SK-N-SH (cell line): ENCODE measurements at regions not wholly inside any gene's neighbourhood (a gene's known extent, or its start where the extent isn't known, plus 50 kb on each side); places are given as distances from the start of the nearest gene placed in this dataset.

Source experiments
- CTCF ChIA-PET: fragments of 300-600, 350-600 bp; formaldehyde crosslinking; extraction: SDS; loops from one replicate; lab custom pipeline; 2021; lab: Yijun Ruan, JAX
- POLR2A ChIA-PET: fragments of 350-600 bp; sonication (Branson Sonifier 250); formaldehyde crosslinking; extraction: SDS; loops from one replicate; lab custom pipeline; 2020; ENCODE audit warnings: antibody characterized with exemption, inconsistent platforms; lab: Yijun Ruan, JAX
- DNase-seq: peaks from one replicate; pipeline ENCODE4 v3.0.0; 2012
- H2AFZ ChIP-seq: fragments of 200-600 bp; sonication (generic); 2 replicates; pipeline ENCODE4 v1.8.1; 2016; ENCODE audit warnings: antibody characterized with exemption, mild to moderate bottlenecking, low read depth
- H3F3A ChIP-seq: fragments of 200-600 bp; sonication (generic); replicated peaks from 2 replicates; pipeline ENCODE3; 2016; ENCODE audit warnings: antibody characterized with exemption, mild to moderate bottlenecking; ENCODE audit not compliant: insufficient read depth
- H3K27ac ChIP-seq, 2 experiments: fragments of 200-500 bp in 1 of 2; fragments of 200-600 bp in 1 of 2; sonication (Bioruptor generic) in 1 of 2; sonication (generic), shearing (Covaris generic) in 1 of 2; 2 replicates each; pipeline versions ENCODE4 v1.5.1 to v1.6.1; 2014 to 2016; ENCODE audit warnings: low read depth in 2 of 2, inconsistent platforms in 1 of 2, low read length in 1 of 2, mild to moderate bottlenecking in 1 of 2, mixed read lengths in 1 of 2
- H3K27me3 ChIP-seq: fragments of 200-600 bp; sonication (generic), shearing (Covaris generic); 2 replicates; pipeline ENCODE4 v1.6.1; 2016; ENCODE audit warnings: mixed run types; ENCODE audit not compliant: insufficient read depth
- H3K36me3 ChIP-seq, 2 experiments: fragments of 200-500 bp in 1 of 2; fragments of 200-600 bp in 1 of 2; sonication (Bioruptor generic) in 1 of 2; sonication (generic) in 1 of 2; replicated peaks in 1 of 2; 2 replicates each; pipeline versions ENCODE3 to v1.5.1; 2014 to 2016; ENCODE audit warnings: low read length in 1 of 2, mild to moderate bottlenecking in 1 of 2; ENCODE audit not compliant: insufficient read depth in 2 of 2, control insufficient read depth in 1 of 2
- H3K4me1 ChIP-seq, 2 experiments: fragments of 200-500 bp in 1 of 2; fragments of 200-600 bp in 1 of 2; sonication (Bioruptor generic) in 1 of 2; sonication (generic), shearing (Covaris generic) in 1 of 2; 2 replicates each; pipeline versions ENCODE4 v1.5.1 to v1.6.1; 2014 to 2016; ENCODE audit warnings: low read depth in 1 of 2, low read length in 1 of 2, mixed run types in 1 of 2; ENCODE audit not compliant: insufficient read depth in 2 of 2, control insufficient read depth in 1 of 2
- H3K4me2 ChIP-seq: fragments of 200-600 bp; sonication (generic), shearing (Covaris generic); 2 replicates; pipeline ENCODE4 v1.6.1; 2017; ENCODE audit warnings: mixed run types
- H3K4me3 ChIP-seq, 2 experiments: fragments of 200-500 bp in 1 of 2; fragments of 200-600 bp in 1 of 2; sonication (Bioruptor generic) in 1 of 2; sonication (generic), shearing (Covaris generic) in 1 of 2; 2 replicates each; pipeline versions ENCODE4 v1.5.1 to v1.8.1; 2014 to 2016; ENCODE audit warnings: low read depth in 2 of 2, inconsistent platforms in 1 of 2, low read length in 1 of 2, mild to moderate bottlenecking in 1 of 2, mixed read lengths in 1 of 2, moderate library complexity in 1 of 2
- H3K79me2 ChIP-seq: fragments of 200-600 bp; sonication (generic); 2 replicates; pipeline ENCODE4 v1.8.1; 2017; ENCODE audit warnings: mild to moderate bottlenecking; ENCODE audit not compliant: insufficient read depth
- H3K9ac ChIP-seq: fragments of 200-600 bp; sonication (generic); 2 replicates; pipeline ENCODE4 v1.6.1; 2017; ENCODE audit warnings: mixed run types
- H3K9me2 ChIP-seq: fragments of 200-600 bp; sonication (generic); 2 replicates; pipeline ENCODE4 v1.6.1; 2017; ENCODE audit warnings: mixed run types
- H3K9me3 ChIP-seq: fragments of 200-600 bp; sonication (generic); 2 replicates; pipeline ENCODE4 v1.6.1; 2017; ENCODE audit warnings: mixed run types, mild to moderate bottlenecking, moderate library complexity
- H4K20me1 ChIP-seq: fragments of 200-600 bp; sonication (generic); 2 replicates; pipeline ENCODE4 v1.6.1; 2017; ENCODE audit warnings: mild to moderate bottlenecking, mixed run types; ENCODE audit not compliant: insufficient read depth
- CHD2 ChIP-seq: fragments of 150-350 bp; IDR thresholded peaks from 2 replicates; pipeline ENCODE4 v1.6.1; 2018; ENCODE audit warnings: low read length; ENCODE audit not compliant: partially characterized antibody
- ELF1 ChIP-seq: IDR thresholded peaks from 2 replicates; pipeline ENCODE4 v1.4.0; 2012
- FOXM1 ChIP-seq: IDR thresholded peaks from 2 replicates; pipeline ENCODE4 v1.4.0; 2012; ENCODE audit warnings: low read depth, mild to moderate bottlenecking
- GABPA ChIP-seq: IDR thresholded peaks from 2 replicates; pipeline ENCODE4 v1.4.0; 2012; ENCODE audit warnings: low read depth, mild to moderate bottlenecking
- GATA2 ChIP-seq: sonication (generic); formaldehyde crosslinking; IDR thresholded peaks from 2 replicates; pipeline ENCODE4 v1.5.0; 2020; ENCODE audit warnings: mild to moderate bottlenecking, missing genetic modification reagents
- JUND ChIP-seq: IDR thresholded peaks from 2 replicates; pipeline ENCODE4 v1.4.0; 2012
- MEF2A ChIP-seq: IDR thresholded peaks from 2 replicates; pipeline ENCODE4 v1.4.0; 2012; ENCODE audit warnings: low read depth, borderline replicate concordance
- RAD21 ChIP-seq: IDR thresholded peaks from 2 replicates; pipeline ENCODE4 v1.6.1; 2012; ENCODE audit warnings: mild to moderate bottlenecking, low read length
- RCOR1 ChIP-seq: fragments of 150-350 bp; IDR thresholded peaks from 2 replicates; pipeline ENCODE4 v1.6.1; 2017; ENCODE audit warnings: antibody characterized with exemption, low read length
- RFX5 ChIP-seq: IDR thresholded peaks from 2 replicates; pipeline ENCODE4 v1.6.1; 2012; ENCODE audit warnings: mild to moderate bottlenecking, improper control_type of control experiment, low read length
- SIN3A ChIP-seq: IDR thresholded peaks from 2 replicates; pipeline ENCODE4 v1.6.1; 2012; ENCODE audit warnings: low read depth, mild to moderate bottlenecking, low read length, moderate library complexity, borderline replicate concordance
- SMC3 ChIP-seq: IDR thresholded peaks from 2 replicates; pipeline ENCODE4 v1.6.1; 2012; ENCODE audit warnings: low read depth, low read length, improper control_type of control experiment
- TAF1 ChIP-seq: IDR thresholded peaks from 2 replicates; pipeline ENCODE4 v1.6.1; 2012; ENCODE audit warnings: low read depth, mild to moderate bottlenecking, low read length, moderate library complexity, borderline replicate concordance
- TEAD4 ChIP-seq: IDR thresholded peaks from 2 replicates; pipeline ENCODE4 v1.4.0; 2012; ENCODE audit warnings: mild to moderate bottlenecking, borderline replicate concordance; ENCODE audit not compliant: insufficient read depth
- YY1 ChIP-seq: IDR thresholded peaks from 2 replicates; pipeline ENCODE4 v1.4.0; 2012; ENCODE audit warnings: low read depth, mild to moderate bottlenecking
- WGBS: methylation state at CpG from one replicate; pipeline ENCODE4 v1.1.6; 2017; ENCODE audit warnings: low lambda C conversion rate; 5-methylcytosine and 5-hydroxymethylcytosine counted together
- TF ChIP-seq, protein P1 (sequence below): fragments of 150-350 bp; IDR thresholded peaks from 2 replicates; pipeline ENCODE4 v1.6.1; 2017; ENCODE audit warnings: antibody characterized with exemption, low read length, low read depth, borderline replicate concordance
- TF ChIP-seq, protein P2 (sequence below): fragments of 200-600 bp; sonication (generic); IDR thresholded peaks from 2 replicates; pipeline ENCODE4 v1.6.1; 2017; ENCODE audit warnings: antibody characterized with exemption, mild to moderate bottlenecking, moderate library complexity
- TF ChIP-seq, protein P3 (sequence below): IDR thresholded peaks from 2 replicates; pipeline ENCODE4 v1.4.0; 2012; ENCODE audit warnings: low read depth
- TF ChIP-seq, protein P4 (sequence below): IDR thresholded peaks from 2 replicates; pipeline ENCODE4 v1.4.0; 2012; ENCODE audit warnings: low read depth, borderline replicate concordance
- TF ChIP-seq, protein P5 (sequence below): IDR thresholded peaks from 2 replicates; pipeline ENCODE4; 2012

DNA sequence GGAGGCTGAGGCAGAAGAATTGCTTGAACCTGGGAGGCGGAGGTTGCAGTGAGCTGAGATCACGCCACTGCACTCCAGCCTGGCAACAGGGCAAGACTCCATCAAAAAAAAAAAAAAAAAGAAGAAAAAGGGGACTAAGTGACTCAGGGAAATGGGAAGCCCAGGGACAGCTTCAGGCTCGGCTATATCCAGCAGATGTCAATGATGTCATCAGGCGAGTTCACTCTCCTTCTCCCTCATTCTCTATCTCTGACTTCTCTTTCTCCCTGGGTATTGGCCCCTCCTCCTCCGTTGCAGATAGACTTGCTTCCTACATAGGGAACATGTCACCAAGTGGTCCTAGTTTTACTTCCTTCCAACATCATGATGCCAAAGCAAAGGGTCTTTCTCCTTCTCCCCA, 316.8 kb downstream of the TFAP2C start:
- Histone ChIP-seq H3K79me2 (no peaks in the 10 kb centered on the region), H2AFZ (no peak overlapping the region), H3K9me2 (no peaks in the 10 kb centered on the region), H3K4me2 (no peak overlapping the region), H3K4me1 (no peaks in the 10 kb centered on the region), H3K27me3 (peaks cover 40% of the 10 kb centered on the region; the same call in 1 of the 2 replicates), H3K36me3 (no peaks in the 10 kb centered on the region), H3K4me3 (no peak overlapping the region), H3K9ac (no peak overlapping the region), H4K20me1 (no peaks in the 10 kb centered on the region), H3K9me3 (no peaks in the 10 kb centered on the region), H3F3A (no peaks in the 10 kb centered on the region), H3K27ac (no peak overlapping the region)
- ChIA-PET CTCF (no interaction called here), POLR2A (no interaction called here)
- DNase-seq = no peak
- no peak for TF ChIP-seq SIN3A
- TF ChIP-seq TEAD4 = no peak
- no peak for TF ChIP-seq RFX5
- TF ChIP-seq RAD21 = no peak
- TF ChIP-seq FOXM1 = no peak
- no peak for TF ChIP-seq ELF1
- no peak for TF ChIP-seq MEF2A
- TF ChIP-seq CHD2 = no peak
- TF ChIP-seq, protein P1, sequence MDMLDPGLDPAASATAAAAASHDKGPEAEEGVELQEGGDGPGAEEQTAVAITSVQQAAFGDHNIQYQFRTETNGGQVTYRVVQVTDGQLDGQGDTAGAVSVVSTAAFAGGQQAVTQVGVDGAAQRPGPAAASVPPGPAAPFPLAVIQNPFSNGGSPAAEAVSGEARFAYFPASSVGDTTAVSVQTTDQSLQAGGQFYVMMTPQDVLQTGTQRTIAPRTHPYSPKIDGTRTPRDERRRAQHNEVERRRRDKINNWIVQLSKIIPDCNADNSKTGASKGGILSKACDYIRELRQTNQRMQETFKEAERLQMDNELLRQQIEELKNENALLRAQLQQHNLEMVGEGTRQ = no peak
- TF ChIP-seq, protein P2, sequence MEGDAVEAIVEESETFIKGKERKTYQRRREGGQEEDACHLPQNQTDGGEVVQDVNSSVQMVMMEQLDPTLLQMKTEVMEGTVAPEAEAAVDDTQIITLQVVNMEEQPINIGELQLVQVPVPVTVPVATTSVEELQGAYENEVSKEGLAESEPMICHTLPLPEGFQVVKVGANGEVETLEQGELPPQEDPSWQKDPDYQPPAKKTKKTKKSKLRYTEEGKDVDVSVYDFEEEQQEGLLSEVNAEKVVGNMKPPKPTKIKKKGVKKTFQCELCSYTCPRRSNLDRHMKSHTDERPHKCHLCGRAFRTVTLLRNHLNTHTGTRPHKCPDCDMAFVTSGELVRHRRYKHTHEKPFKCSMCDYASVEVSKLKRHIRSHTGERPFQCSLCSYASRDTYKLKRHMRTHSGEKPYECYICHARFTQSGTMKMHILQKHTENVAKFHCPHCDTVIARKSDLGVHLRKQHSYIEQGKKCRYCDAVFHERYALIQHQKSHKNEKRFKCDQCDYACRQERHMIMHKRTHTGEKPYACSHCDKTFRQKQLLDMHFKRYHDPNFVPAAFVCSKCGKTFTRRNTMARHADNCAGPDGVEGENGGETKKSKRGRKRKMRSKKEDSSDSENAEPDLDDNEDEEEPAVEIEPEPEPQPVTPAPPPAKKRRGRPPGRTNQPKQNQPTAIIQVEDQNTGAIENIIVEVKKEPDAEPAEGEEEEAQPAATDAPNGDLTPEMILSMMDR = no peak
- no peak for TF ChIP-seq RCOR1
- TF ChIP-seq, protein P3, sequence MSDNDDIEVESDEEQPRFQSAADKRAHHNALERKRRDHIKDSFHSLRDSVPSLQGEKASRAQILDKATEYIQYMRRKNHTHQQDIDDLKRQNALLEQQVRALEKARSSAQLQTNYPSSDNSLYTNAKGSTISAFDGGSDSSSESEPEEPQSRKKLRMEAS = no peak
- no peak for TF ChIP-seq SMC3
- 8% methylated on average over 5 of the region's 5 CpGs for WGBS

DNA sequence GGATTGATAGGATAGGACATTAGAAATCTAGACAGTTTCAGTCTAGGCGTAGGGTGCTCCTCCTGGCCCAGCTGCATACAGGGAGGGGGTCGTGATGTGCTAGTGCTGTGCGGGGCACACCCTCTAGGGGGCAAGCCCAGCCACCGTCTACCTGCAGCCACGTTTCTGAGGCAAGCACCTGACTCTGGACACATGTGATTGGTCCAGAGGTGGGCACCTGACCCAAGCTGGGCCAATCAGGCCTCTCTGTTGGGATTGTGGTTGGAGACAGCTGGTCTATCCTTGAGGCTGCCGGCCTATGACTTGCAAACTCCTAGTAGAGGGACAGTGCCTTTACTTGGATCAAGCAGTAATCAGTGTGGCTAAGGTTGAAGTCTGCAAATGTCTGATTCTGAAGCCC, 317.1 kb downstream of the BMP7 start:
- Histone ChIP-seq H4K20me1 (no peaks in the 10 kb centered on the region), H3K4me3 (no peak overlapping the region), H3F3A (no peaks in the 10 kb centered on the region), H3K27ac (no peak overlapping the region), H3K4me1 (no peaks in the 10 kb centered on the region), H3K9me3 (no peaks in the 10 kb centered on the region), H3K36me3 (no peaks in the 10 kb centered on the region), H2AFZ (no peak overlapping the region), H3K27me3 (peaks cover 57% of the 10 kb centered on the region), H3K9me2 (no peaks in the 10 kb centered on the region), H3K79me2 (no peaks in the 10 kb centered on the region), H3K4me2 (no peak overlapping the region), H3K9ac (no peak overlapping the region)
- 24% methylated on average over 5 of the region's 6 CpGs for WGBS
- POLR2A ChIA-PET = no interaction called here
- DNase-seq = no peak
- CTCF ChIA-PET = no interaction called here
- TF ChIP-seq, protein P4, sequence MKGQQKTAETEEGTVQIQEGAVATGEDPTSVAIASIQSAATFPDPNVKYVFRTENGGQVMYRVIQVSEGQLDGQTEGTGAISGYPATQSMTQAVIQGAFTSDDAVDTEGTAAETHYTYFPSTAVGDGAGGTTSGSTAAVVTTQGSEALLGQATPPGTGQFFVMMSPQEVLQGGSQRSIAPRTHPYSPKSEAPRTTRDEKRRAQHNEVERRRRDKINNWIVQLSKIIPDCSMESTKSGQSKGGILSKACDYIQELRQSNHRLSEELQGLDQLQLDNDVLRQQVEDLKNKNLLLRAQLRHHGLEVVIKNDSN = no peak
- TF ChIP-seq, protein P2 = no peak
- TF ChIP-seq TAF1 (no peak), FOXM1 (no peak), SMC3 (no peak), GATA2 (CRISPR knock-in tag) (no peak), JUND (no peak), YY1 (no peak), GABPA (no peak), CHD2 (no peak)
- TF ChIP-seq, protein P3 = no peak
- TF ChIP-seq, protein P5, sequence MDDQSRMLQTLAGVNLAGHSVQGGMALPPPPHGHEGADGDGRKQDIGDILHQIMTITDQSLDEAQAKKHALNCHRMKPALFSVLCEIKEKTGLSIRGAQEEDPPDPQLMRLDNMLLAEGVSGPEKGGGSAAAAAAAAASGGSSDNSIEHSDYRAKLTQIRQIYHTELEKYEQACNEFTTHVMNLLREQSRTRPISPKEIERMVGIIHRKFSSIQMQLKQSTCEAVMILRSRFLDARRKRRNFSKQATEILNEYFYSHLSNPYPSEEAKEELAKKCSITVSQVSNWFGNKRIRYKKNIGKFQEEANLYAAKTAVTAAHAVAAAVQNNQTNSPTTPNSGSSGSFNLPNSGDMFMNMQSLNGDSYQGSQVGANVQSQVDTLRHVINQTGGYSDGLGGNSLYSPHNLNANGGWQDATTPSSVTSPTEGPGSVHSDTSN = no peak
